Mesodermal cell (in vitro differentiated cells): ENCODE measurements at regions not wholly inside any gene's neighbourhood (a gene's known extent, or its start where the extent isn't known, plus 50 kb on each side); places are given as distances from the start of the nearest gene placed in this dataset.

Experiments used
- H3K27ac ChIP-seq: 2 replicates; pipeline ENCODE4 v1.7.0; 2013; ENCODE audit warnings: mild to moderate bottlenecking, low read depth, low read length, moderate library complexity; ENCODE audit not compliant: severe bottlenecking
- H3K36me3 ChIP-seq: 2 replicates; pipeline ENCODE4 v1.7.1; 2013; ENCODE audit warnings: mild to moderate bottlenecking, low read length, moderate library complexity; ENCODE audit not compliant: control insufficient read depth, insufficient read depth
- H3K4me1 ChIP-seq: one replicate; pipeline ENCODE4 v1.7.1; 2013; ENCODE audit warnings: mild to moderate bottlenecking, low read length; ENCODE audit not compliant: insufficient read depth, control insufficient read depth, poor library complexity, severe bottlenecking
- H3K4me3 ChIP-seq: 2 replicates; pipeline ENCODE4 v1.7.0; 2013; ENCODE audit warnings: low read length, control low read depth, mild to moderate bottlenecking; ENCODE audit not compliant: insufficient read depth, poor library complexity, severe bottlenecking; ENCODE audit errors: extremely low read depth
- H3K9me3 ChIP-seq: 2 replicates; pipeline ENCODE4 v1.7.1; 2013; ENCODE audit warnings: mild to moderate bottlenecking, low read length, moderate library complexity; ENCODE audit not compliant: control insufficient read depth
- WGBS, 2 experiments: methylation state at CpG; one replicate each; pipeline ENCODE4 v1.1.5; 2013; ENCODE audit warnings: missing lambda C conversion rate in 2 of 2; ENCODE audit not compliant: insufficient coverage in 2 of 2; 5-methylcytosine and 5-hydroxymethylcytosine counted together

DNA sequence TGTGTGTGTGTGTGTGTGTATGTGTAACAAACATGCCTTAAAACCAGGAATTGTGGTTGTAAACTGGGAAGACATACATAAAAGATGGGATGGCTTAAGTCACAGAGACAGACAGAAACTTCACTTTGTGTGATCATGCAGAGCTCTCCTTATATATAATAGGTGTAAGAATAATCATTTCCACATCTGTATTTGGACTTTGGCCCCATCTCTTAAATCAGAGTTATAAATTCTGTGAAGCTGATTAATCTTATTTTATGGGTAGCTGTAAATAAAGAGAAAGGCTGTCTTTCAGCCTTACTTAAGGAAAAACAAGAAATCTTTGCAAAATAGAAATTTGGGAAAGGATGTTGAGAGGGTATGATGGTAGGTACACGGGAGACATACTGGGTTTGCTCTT lies 174.6 kb upstream of the PITX2 start:
- Histone ChIP-seq H3K9me3 (no peaks in the 10 kb centered on the region), H3K4me1 (peaks cover 21% of the 10 kb centered on the region), H3K27ac (no peak overlapping the region), H3K36me3 (no peaks in the 10 kb centered on the region), H3K4me3 (no peak overlapping the region)
- WGBS, 2 experiments: 75 to 87% methylated on average over 1 of the region's 1 CpG

DNA sequence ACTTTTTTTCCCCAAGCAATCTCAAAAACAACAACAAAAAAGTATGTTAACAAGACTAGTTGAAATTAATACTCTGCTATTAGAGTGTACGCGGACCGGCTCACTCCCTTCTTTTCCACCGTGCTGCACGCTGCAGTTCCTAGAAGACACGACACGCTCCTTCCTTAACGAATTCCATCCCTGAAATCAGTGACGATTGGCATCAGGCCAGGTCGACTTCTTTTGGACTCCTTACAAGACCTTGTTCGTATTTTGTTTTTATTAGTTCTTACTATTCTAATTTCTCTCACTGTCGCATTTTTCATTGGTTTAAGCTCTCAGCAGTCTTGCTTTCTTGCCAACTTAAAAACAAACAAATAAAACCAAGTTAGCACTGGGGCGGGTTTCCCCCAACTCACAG lies 175.8 kb upstream of the PITX2 start:
- H3K36me3 ChIP-seq: no peaks in the 10 kb centered on the region
- H3K4me1 ChIP-seq: peaks cover 9% of the 10 kb centered on the region
- H3K4me3 ChIP-seq: no peak overlapping the region
- H3K27ac ChIP-seq: no peak overlapping the region
- H3K9me3 ChIP-seq: no peaks in the 10 kb centered on the region
- WGBS, 2 experiments: 97 to 98% methylated on average over 9 to 11 of the region's 13 CpGs

DNA sequence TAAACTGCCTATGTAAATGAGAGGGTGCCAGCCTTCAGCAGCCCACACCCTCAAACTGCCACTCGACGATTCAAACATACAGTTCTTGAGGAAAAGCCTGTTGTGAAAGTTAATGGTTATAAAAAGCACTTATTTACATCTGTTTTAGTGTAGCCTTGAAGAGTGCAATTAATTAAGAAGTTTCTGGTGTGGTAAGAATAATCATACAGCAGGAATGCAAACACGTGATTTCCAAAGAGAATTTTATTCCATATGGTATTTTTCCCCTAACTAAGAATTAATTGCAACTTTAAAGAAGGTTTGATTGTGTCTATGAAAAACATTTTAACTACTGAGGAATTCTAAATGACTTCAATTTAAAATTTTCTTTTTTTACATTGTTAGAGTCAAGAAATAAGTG lies 176.3 kb upstream of the PITX2 start:
- no CpG with 5 or more reads among the region's 3 CpGs for WGBS, 2 experiments
- peaks cover 4% of the 10 kb centered on the region for H3K4me1 ChIP-seq
- no peak overlapping the region for H3K4me3 ChIP-seq
- no peak overlapping the region for H3K27ac ChIP-seq
- no peaks in the 10 kb centered on the region for H3K9me3 ChIP-seq
- H3K36me3 ChIP-seq: no peaks in the 10 kb centered on the region

GRCh38 chr4:110801591-110801990 lies 178.7 kb upstream of the PITX2 start:
- Histone ChIP-seq H3K27ac (no peak overlapping the region), H3K4me3 (no peak overlapping the region), H3K4me1 (no peaks in the 10 kb centered on the region), H3K36me3 (no peaks in the 10 kb centered on the region), H3K9me3 (no peaks in the 10 kb centered on the region)

DNA sequence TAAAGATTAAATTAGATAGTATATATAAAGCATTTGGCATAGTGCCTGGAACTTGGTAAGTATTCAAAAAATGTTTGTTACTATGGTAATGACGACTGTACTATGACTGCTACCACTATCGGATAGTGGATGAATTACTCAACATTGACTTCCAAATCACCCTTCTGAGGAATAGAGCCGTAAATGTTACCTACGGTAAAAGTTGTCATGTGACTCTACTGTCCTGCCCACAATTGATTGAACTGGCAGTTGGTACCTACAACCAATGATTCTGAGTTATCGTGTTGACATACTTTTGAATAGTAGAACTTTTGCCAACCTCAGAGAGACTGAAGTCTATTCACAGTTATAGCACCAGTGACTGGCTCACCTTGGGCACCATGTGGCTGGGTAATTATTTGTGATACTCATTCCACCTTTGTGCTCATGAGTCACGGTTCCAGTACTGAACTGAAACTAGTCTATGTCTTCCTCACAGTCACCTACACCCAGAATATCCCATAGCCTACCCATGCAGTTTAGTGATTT lies 185.5 kb upstream of the PITX2 start:
- 83 to 97% methylated on average over 4 to 6 of the region's 6 CpGs for WGBS, 2 experiments
- no peaks in the 10 kb centered on the region for H3K4me1 ChIP-seq
- no peaks in the 10 kb centered on the region for H3K36me3 ChIP-seq
- H3K27ac ChIP-seq: no peak overlapping the region
- H3K9me3 ChIP-seq: no peaks in the 10 kb centered on the region
- no peak overlapping the region for H3K4me3 ChIP-seq

- Histone ChIP-seq H3K36me3 (no peaks in the 10 kb centered on the region), H3K4me1 (no peaks in the 10 kb centered on the region), H3K9me3 (no peaks in the 10 kb centered on the region), H3K4me3 (no peak overlapping the region), H3K27ac (no peak overlapping the region)
- WGBS, 2 experiments: 100% methylated on average over 1 of the region's 4 CpGs; no CpG with 5 or more reads in 1 of the 2 experiments
Measured at GRCh38 chr4:110815950-110816349, 193.1 kb upstream of the PITX2 start.

DNA sequence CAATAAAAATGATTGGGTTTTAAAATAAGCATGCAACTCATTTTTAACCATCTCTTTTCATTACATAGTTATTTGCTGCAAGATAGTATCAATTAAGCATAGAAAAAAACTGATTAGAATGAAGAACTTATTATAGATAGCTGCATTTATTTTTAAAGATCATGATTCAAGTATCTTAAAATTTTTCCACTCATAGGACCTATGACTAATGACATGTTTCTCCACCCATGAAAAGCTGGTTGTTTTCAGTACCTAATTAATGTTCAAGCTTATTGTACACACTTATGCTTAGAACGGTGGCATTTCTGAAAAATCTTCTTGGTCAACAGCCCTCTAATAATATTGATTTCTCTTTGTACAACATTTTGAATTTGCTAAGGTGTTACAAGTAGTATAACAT lies 193.5 kb upstream of the PITX2 start:
- no peaks in the 10 kb centered on the region for H3K4me1 ChIP-seq
- no peaks in the 10 kb centered on the region for H3K9me3 ChIP-seq
- H3K36me3 ChIP-seq: no peaks in the 10 kb centered on the region
- no peak overlapping the region for H3K4me3 ChIP-seq
- H3K27ac ChIP-seq: no peak overlapping the region
- WGBS, 2 experiments: no CpG with 5 or more reads among the region's 1 CpG

GRCh38 chr4:110821186-110821585 lies 198.3 kb upstream of the PITX2 start:
- Histone ChIP-seq H3K4me1 (no peaks in the 10 kb centered on the region), H3K36me3 (no peaks in the 10 kb centered on the region), H3K4me3 (no peak overlapping the region), H3K27ac (no peak overlapping the region), H3K9me3 (no peaks in the 10 kb centered on the region)
- 93 to 98% methylated on average over 4 of the region's 4 CpGs for WGBS, 2 experiments

DNA sequence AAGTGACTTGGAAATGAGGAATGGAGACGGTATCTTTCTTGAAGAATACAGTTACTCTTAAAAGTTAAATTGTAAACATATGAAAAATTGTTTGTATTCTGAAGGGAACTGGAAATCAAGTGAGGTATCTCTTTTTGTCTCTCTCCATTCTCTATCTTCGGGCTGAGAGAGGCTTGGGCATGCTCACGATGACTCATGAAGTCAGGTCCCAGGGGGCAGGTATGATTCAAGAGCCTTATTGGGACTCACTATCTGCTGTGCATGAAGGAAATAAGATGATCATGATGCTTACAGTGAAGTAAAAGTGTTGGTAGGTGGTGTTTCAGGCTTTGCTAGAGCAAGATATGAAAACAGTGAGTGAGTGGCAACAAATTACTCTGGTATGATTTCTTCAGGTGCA lies 200.4 kb upstream of the PITX2 start:
- no peaks in the 10 kb centered on the region for H3K4me1 ChIP-seq
- 82 to 92% methylated on average over 2 to 3 of the region's 3 CpGs for WGBS, 2 experiments
- H3K9me3 ChIP-seq: no peaks in the 10 kb centered on the region
- no peaks in the 10 kb centered on the region for H3K36me3 ChIP-seq
- no peak overlapping the region for H3K4me3 ChIP-seq
- no peak overlapping the region for H3K27ac ChIP-seq

GRCh38 chr4:110824344-110824743 lies 201.5 kb upstream of the PITX2 start:
- Histone ChIP-seq H3K9me3 (no peaks in the 10 kb centered on the region), H3K27ac (no peak overlapping the region), H3K4me1 (no peaks in the 10 kb centered on the region), H3K4me3 (no peak overlapping the region), H3K36me3 (no peaks in the 10 kb centered on the region)
- WGBS, 2 experiments: 95 to 96% methylated on average over 4 to 5 of the region's 5 CpGs

GRCh38 chr4:110826656-110827055 lies 203.8 kb upstream of the PITX2 start:
- 83 to 100% methylated on average over 1 to 2 of the region's 8 CpGs for WGBS, 2 experiments

More at GRCh38 chr4:110826656-110827055, 203.8 kb upstream of the PITX2 start:
- no peak overlapping the region for H3K27ac ChIP-seq
- H3K4me3 ChIP-seq: no peak overlapping the region
- no peaks in the 10 kb centered on the region for H3K9me3 ChIP-seq
- H3K36me3 ChIP-seq: no peaks in the 10 kb centered on the region
- no peaks in the 10 kb centered on the region for H3K4me1 ChIP-seq
